ENCODE measurements at regions not wholly inside any gene's neighbourhood (a gene's known extent, or its start where the extent isn't known, plus 50 kb on each side); places are given as distances from the start of the nearest gene placed in this dataset.

GRCh38 chr6:1496836-1497760 lies 107.7 kb downstream of the FOXF2 start:
- Histone ChIP-seq H3K9me3 (ENCODE audit: control insufficient read depth, low read length) (no peaks in the 10 kb centered on the region), H3K79me2 (no peaks in the 10 kb centered on the region)

GRCh38 chr6:1497761-1498105 lies 108.4 kb downstream of the FOXF2 start:
- H3K4me1 ChIP-seq: no peaks in the 10 kb centered on the region
- no peaks in the 10 kb centered on the region for H3K79me2 ChIP-seq
- no peak overlapping the region for H3K4me2 ChIP-seq (ENCODE audit: low read length)
- no peak for TF ChIP-seq CTCF (IDR thresholded peaks at IDR 0.05)
- no peak overlapping the region for H2AFZ ChIP-seq
- no peaks in the 10 kb centered on the region for H3K36me3 ChIP-seq (ENCODE audit: control insufficient read depth, insufficient read depth, low read length)
- no peak overlapping the region for H3K4me3 ChIP-seq (ENCODE audit: low read depth, low read length)
- H3K9me3 ChIP-seq (ENCODE audit: control insufficient read depth, low read length): no peaks in the 10 kb centered on the region
- no peak overlapping the region for H3K9ac ChIP-seq
- H3K27ac ChIP-seq: no peak overlapping the region
- no peaks in the 10 kb centered on the region for H3K27me3 ChIP-seq (ENCODE audit: control insufficient read depth, insufficient read depth, low read length)

More at GRCh38 chr6:1496836-1497760, 107.7 kb downstream of the FOXF2 start:
- Histone ChIP-seq H2AFZ (no peak overlapping the region), H3K36me3 (ENCODE audit: control insufficient read depth, insufficient read depth, low read length) (no peaks in the 10 kb centered on the region), H3K4me1 (no peaks in the 10 kb centered on the region), H3K27me3 (ENCODE audit: control insufficient read depth, insufficient read depth, low read length) (no peaks in the 10 kb centered on the region), H3K4me2 (ENCODE audit: low read length) (no peak overlapping the region), H3K27ac (no peak overlapping the region), H3K9ac (no peak overlapping the region), H3K4me3 (ENCODE audit: low read depth, low read length) (no peak overlapping the region)
- no peak for TF ChIP-seq CTCF (IDR thresholded peaks at IDR 0.05)

- Histone ChIP-seq H3K9ac (no peak overlapping the region), H3K9me3 (ENCODE audit: control insufficient read depth, low read length) (no peaks in the 10 kb centered on the region), H2AFZ (no peak overlapping the region), H3K27me3 (ENCODE audit: control insufficient read depth, insufficient read depth, low read length) (no peaks in the 10 kb centered on the region), H3K36me3 (ENCODE audit: control insufficient read depth, insufficient read depth, low read length) (no peaks in the 10 kb centered on the region), H3K79me2 (no peaks in the 10 kb centered on the region), H3K4me1 (no peaks in the 10 kb centered on the region), H3K4me3 (ENCODE audit: low read depth, low read length) (no peak overlapping the region), H3K4me2 (ENCODE audit: low read length) (no peak overlapping the region), H3K27ac (no peak overlapping the region)
- no peak for TF ChIP-seq CTCF (IDR thresholded peaks at IDR 0.05)
Observed at GRCh38 chr6:1498491-1499113, 109.2 kb downstream of the FOXF2 start.

- Histone ChIP-seq H3K27ac (no peak overlapping the region), H3K79me2 (no peaks in the 10 kb centered on the region), H3K9me3 (ENCODE audit: control insufficient read depth, low read length) (no peaks in the 10 kb centered on the region)
Observed at GRCh38 chr6:1499777-1500176, 109.9 kb upstream of the FOXC1 start.

More at GRCh38 chr6:1499777-1500176, 109.9 kb upstream of the FOXC1 start:
- Histone ChIP-seq H3K36me3 (ENCODE audit: control insufficient read depth, insufficient read depth, low read length) (no peaks in the 10 kb centered on the region), H3K4me3 (ENCODE audit: low read depth, low read length) (no peak overlapping the region), H2AFZ (no peak overlapping the region), H3K4me2 (ENCODE audit: low read length) (no peak overlapping the region), H3K9ac (no peak overlapping the region), H3K27me3 (ENCODE audit: control insufficient read depth, insufficient read depth, low read length) (no peaks in the 10 kb centered on the region), H3K4me1 (no peaks in the 10 kb centered on the region)
- no peak for TF ChIP-seq CTCF (IDR thresholded peaks at IDR 0.05)

Measured in parathyroid adenoma (tissue), 2 donors.